ACC112 (cell line): ENCODE measurements at regions not wholly inside any gene's neighbourhood (a gene's known extent, or its start where the extent isn't known, plus 50 kb on each side); places are given as distances from the start of the nearest gene placed in this dataset.

Source experiments
- H2AFZ ChIP-seq: fragments of 200-600 bp; sonication (generic); one replicate; pipeline ENCODE4 v1.6.0; 2017; ENCODE audit warnings: antibody characterized with exemption, low read length; ENCODE audit not compliant: unreplicated experiment
- H3K27ac ChIP-seq: fragments of 200-600 bp; sonication (generic); 2 replicates; pipeline ENCODE4 v1.5.1; 2014; ENCODE audit warnings: low read depth, mild to moderate bottlenecking, antibody characterized with exemption, low read length, moderate library complexity
- H3K27me3 ChIP-seq: fragments of 200-600 bp; sonication (generic); 2 replicates; pipeline ENCODE4 v1.6.1; 2014; ENCODE audit warnings: mild to moderate bottlenecking, antibody characterized with exemption, low read length, moderate library complexity, mixed read lengths; ENCODE audit not compliant: insufficient read depth
- H3K36me3 ChIP-seq: fragments of 200-600 bp; sonication (generic); 2 replicates; pipeline ENCODE4 v1.6.1; 2016; ENCODE audit warnings: mild to moderate bottlenecking, antibody characterized with exemption, low read length, moderate library complexity, mixed read lengths; ENCODE audit not compliant: insufficient read depth
- H3K4me1 ChIP-seq: fragments of 200-600 bp; sonication (generic); one replicate; pipeline ENCODE4 v1.6.1; 2016; ENCODE audit warnings: low read length, mixed read lengths; ENCODE audit not compliant: insufficient read depth, unreplicated experiment, control insufficient read depth
- H3K4me3 ChIP-seq: fragments of 200-600 bp; sonication (generic); 2 replicates; pipeline ENCODE4 v1.5.1; 2014; ENCODE audit warnings: mild to moderate bottlenecking, low read depth, low read length
- H3K79me2 ChIP-seq: fragments of 200-600 bp; sonication (generic); one replicate; pipeline ENCODE4 v1.6.0; 2016; ENCODE audit warnings: low read length; ENCODE audit not compliant: control insufficient read depth, unreplicated experiment, insufficient read depth

DNA sequence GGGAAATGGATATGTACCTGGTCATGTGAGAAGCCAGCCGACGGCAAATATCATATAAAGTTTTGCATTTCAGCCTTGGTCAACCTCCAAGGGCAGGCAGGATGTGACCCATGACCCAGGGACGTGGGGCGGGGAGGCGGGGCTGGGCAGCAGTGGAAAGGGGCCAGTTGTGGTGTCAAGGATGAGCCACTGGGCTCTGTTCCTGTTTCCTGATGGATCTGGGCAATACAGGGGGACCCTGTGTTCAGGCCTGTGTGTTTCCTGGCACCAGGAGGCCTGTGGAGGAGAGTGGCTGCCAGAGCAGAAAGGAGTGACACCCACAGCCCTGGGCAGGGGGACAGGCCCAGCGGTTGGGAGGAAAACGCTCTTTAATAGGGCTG is 106.9 kb downstream of the GATA6 start:
- H2AFZ ChIP-seq, result no peak overlapping the region
- H3K27me3 ChIP-seq, result peaks cover 21% of the 10 kb centered on the region; the same call in 1 of the 2 replicates
- H3K27ac ChIP-seq, result no peak overlapping the region
- H3K79me2 ChIP-seq, result no peaks in the 10 kb centered on the region
- no peaks in the 10 kb centered on the region for H3K36me3 ChIP-seq
- no peak overlapping the region for H3K4me3 ChIP-seq
- H3K4me1 ChIP-seq, result no peaks in the 10 kb centered on the region

DNA sequence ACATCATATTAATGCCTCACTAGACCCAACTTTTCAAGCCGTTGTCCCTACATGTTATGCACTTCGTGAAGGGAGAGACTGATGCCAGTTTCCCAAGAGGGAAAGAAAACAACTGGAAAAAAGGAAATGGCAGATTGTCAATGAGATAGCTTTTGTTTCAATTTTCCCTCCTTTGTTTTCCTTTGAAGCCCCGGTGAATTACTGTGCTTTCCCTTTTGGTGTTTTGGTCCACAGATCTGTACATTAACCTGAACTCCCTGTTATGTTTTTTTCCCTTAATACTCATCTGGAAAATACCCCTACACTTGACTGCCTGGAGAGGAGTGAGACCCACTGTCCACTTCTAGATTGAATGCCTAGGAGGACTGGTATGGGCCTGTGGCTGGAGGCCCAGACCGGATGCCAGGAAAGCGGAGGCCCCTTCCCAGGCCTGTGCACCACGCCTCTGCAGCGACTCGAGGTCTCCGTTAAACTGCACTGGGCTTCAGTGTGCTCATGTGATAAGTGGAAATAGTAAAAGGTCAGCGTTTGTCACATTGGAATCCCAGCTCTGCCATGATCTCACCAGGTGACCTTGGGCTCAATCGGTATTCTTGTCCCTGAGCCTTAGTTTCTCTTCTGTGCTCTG is 106.4 kb downstream of the GATA6 start:
- Histone ChIP-seq H2AFZ (no peak overlapping the region), H3K36me3 (no peaks in the 10 kb centered on the region), H3K4me3 (no peak overlapping the region)

DNA sequence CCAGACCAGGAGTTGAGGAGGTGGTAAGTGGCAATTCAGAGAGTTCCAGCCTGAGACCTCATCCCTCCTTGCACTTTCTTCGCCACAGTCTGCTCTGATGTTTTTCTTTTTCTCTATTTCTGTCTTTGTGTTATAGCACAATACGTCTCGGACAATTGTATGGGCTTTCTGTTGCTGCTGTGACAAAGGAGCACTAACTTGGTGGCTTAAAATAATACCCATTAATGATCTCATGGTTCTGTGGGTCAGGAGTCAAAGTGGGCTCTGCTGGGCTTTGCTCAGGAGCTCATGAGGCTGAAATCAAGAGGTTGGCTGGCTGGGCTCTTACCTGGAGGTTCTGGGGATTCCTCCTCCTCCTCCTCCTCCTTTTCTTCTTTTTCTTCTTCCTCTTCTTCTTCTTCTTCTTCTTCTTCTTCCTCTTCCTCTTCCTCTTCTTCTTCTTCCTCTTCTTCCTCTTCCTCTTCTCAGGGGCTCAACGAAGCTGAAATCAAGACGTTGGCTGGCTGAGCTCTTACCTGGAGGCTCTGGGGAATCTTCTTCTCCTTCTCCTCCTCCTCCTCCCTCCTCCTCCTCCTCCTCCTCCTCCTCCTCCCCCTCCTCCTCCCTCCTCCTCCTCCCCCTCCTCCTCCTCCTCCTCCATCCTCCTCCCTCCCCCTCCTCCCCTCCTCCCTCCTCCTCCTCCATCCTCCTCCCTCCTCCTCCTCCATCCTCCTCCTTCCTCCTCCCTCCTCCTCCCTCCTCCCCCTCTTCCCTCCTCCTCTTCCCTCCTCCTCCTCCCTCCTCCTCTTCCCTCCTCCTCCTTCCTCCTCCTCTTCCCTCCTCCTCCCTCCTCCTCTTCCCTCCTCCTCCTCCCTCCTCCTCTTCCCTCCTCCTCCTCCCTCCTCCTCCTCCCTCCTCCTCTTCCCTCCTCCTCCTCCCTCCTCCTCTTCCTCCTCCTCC is 104.0 kb downstream of the GATA6 start:
- H2AFZ ChIP-seq, result no peak overlapping the region
- H3K4me3 ChIP-seq, result no peak overlapping the region
- no peaks in the 10 kb centered on the region for H3K36me3 ChIP-seq
- peaks cover 30% of the 10 kb centered on the region; the same call in 1 of the 2 replicates for H3K27me3 ChIP-seq
- H3K27ac ChIP-seq, result no peak overlapping the region
- H3K4me1 ChIP-seq, result no peaks in the 10 kb centered on the region
- H3K79me2 ChIP-seq, result no peaks in the 10 kb centered on the region

More for the DNA sequence above, 106.4 kb downstream of the GATA6 start:
- Histone ChIP-seq H3K27ac (no peak overlapping the region), H3K79me2 (no peaks in the 10 kb centered on the region), H3K4me1 (no peaks in the 10 kb centered on the region), H3K27me3 (peaks cover 26% of the 10 kb centered on the region; the same call in 1 of the 2 replicates)

DNA sequence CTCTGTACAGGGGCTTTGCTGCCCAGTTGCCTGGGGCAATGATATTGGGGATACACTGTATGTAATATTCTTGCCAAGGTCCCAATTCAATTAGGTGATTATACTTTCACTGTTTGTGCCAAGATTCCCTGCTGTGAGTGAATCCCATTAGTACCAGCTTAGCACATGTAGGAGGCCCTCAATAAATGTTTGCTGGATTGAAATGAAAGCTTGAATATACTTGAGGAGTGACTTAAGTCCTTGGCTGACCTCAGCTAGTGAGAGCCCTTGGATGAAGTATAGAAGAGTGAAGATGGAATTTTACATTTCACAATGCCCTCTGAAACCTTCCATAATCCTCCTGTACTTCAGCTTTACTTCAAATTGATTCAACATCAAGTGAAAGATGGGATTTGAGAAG is 102.9 kb downstream of the GATA6 start:
- no peak overlapping the region for H3K4me3 ChIP-seq
- no peaks in the 10 kb centered on the region for H3K79me2 ChIP-seq
- peaks cover 30% of the 10 kb centered on the region; the same call in 1 of the 2 replicates for H3K27me3 ChIP-seq
- no peaks in the 10 kb centered on the region for H3K36me3 ChIP-seq
- no peak overlapping the region for H3K27ac ChIP-seq
- no peaks in the 10 kb centered on the region for H3K4me1 ChIP-seq
- H2AFZ ChIP-seq, result no peak overlapping the region

DNA sequence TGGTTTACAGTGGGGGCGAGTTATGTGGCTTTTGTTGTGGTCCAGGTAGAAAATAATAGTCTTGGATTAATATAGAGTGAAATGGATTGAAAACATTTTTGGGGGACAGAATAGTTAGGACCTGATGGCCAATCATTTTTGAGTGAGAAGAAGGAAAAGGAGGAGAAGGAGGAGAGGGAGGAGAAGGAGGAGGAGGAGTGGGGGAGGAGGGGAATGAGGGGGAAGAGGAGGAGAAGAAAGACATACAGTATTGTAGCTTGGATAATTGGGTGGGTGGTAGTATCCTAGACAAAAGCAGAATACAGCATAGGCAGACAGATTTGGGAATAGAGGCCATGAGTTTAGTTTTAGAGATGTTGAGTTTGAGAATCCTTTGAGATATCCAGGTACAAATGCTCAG is 101.6 kb downstream of the GATA6 start:
- Histone ChIP-seq H3K36me3 (no peaks in the 10 kb centered on the region), H3K27me3 (peaks cover 30% of the 10 kb centered on the region; the same call in 1 of the 2 replicates), H3K4me3 (no peak overlapping the region), H2AFZ (no peak overlapping the region), H3K4me1 (no peaks in the 10 kb centered on the region), H3K27ac (no peak overlapping the region), H3K79me2 (no peaks in the 10 kb centered on the region)

DNA sequence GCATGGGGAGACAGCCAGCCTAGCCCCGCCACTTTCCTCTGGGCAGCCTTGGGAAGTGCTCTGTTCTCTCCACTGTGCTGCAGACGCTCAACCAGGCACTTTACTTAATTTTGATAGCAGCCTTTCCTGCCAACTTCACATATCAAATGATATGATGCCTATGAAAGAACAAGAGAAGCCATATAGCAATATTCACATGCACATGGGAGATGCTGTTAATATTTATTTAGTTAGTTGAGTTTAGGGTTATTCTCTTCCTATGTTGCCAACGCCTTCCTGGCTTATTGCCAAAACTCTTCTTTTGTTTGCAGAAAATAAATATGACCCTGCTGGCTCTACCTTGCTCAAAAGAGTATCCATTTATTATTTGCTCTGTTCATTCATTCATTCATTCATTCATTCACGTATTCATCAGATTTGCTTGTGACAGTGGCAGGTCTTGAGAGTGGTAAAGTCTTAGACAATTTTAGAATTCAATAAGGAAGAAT is 99.3 kb downstream of the GATA6 start:
- H3K27me3 ChIP-seq, result peaks cover 30% of the 10 kb centered on the region; the same call in 1 of the 2 replicates
- no peaks in the 10 kb centered on the region for H3K4me1 ChIP-seq
- H2AFZ ChIP-seq, result no peak overlapping the region
- no peak overlapping the region for H3K4me3 ChIP-seq
- no peaks in the 10 kb centered on the region for H3K36me3 ChIP-seq
- no peak overlapping the region for H3K27ac ChIP-seq
- H3K79me2 ChIP-seq, result no peaks in the 10 kb centered on the region

DNA sequence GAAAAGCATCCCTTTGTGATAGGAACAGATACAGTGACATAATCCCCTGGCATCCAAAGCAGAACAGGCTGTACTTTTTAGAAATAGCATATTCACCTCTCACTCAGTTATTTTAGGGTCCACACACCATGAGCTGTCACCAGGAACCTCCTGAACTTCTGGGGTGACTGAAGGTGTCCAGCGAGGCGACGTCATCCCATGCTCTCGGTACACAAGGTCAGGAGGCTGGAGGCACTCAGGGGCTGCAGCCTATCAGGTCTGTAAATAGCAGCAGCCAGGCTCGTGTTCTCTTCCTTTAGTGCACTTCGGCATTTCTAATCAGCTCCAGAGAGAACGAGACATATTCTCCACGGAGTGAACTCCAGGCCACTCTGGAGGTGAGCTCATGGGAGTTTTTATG is 98.3 kb downstream of the GATA6 start:
- Histone ChIP-seq H2AFZ (no peak overlapping the region), H3K79me2 (no peaks in the 10 kb centered on the region), H3K27ac (no peak overlapping the region), H3K4me1 (no peaks in the 10 kb centered on the region), H3K36me3 (no peaks in the 10 kb centered on the region), H3K27me3 (peaks cover 23% of the 10 kb centered on the region; the same call in 1 of the 2 replicates), H3K4me3 (no peak overlapping the region)

DNA sequence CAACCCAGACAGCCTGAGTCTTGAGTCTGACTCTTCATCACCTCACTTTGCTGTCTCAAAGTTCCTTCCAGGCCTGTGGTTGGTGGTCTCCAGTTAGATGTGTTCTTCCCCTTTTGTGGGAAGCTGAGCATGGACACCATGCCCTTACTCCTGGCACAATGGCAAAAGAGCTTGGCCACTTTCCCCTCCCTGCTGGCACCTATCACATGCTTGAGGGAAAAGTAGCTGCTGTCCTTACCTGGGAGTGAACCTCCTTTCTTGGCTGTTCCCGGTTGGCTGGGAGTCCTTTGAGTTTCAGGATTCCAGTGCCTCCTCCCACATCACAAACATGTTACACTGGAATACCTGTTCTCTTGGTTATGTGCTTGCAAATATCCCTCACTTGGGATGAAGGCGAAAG is 97.8 kb downstream of the GATA6 start:
- Histone ChIP-seq H3K4me1 (no peaks in the 10 kb centered on the region), H2AFZ (no peak overlapping the region), H3K79me2 (no peaks in the 10 kb centered on the region), H3K36me3 (no peaks in the 10 kb centered on the region), H3K27me3 (peaks cover 18% of the 10 kb centered on the region; the same call in 1 of the 2 replicates), H3K4me3 (no peak overlapping the region), H3K27ac (no peak overlapping the region)

DNA sequence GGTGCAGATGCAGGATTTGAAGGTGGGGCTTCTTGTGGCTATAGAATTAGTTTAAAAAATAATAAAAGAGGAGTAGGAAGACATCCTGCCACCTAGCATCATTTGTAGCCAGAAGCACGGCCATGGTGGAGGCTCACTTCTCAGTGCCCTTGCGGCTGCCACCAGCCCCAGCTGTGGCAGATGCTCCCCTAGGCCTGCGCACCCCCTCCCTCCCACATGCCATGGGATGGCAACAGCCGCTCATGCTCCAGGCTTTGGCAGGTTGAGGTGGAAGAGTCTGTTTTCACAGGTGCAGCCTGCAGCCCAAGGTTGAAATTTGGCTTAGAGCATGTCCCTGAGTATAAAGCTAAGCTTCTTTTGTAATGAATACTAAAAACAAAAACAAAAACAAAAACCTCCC is 96.4 kb downstream of the GATA6 start:
- Histone ChIP-seq H2AFZ (no peak overlapping the region), H3K27me3 (peaks cover 4% of the 10 kb centered on the region; the same call in 1 of the 2 replicates), H3K4me3 (no peak overlapping the region), H3K27ac (no peak overlapping the region), H3K36me3 (no peaks in the 10 kb centered on the region), H3K4me1 (no peaks in the 10 kb centered on the region), H3K79me2 (no peaks in the 10 kb centered on the region)

DNA sequence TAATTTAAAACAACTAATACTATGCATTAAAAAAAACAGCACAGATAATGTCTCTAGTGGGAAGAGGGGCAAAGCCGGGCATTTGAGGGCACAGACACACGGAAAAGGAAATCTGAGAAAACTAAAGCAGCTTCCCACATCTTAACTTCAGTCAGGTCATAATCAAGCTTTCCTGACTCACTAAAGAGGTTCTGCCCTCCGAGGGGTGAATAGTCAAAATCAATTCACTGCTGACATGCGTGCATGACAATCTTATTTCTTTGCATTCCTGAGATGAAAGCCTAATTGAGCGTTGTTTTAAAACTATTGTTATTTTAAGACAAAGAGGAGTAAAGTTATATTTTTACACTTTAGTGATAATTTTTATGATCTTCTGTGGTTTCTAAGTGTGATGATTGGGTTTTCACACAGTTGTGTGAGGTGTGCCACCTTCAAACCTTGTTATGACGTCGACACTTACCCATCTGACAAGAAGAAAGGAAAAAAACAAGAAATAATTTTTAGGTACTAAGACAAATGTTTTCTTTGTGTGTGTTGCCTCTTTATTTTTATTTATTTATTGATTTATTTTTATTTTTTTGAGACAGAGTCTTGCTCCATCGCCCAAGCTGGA is 90.9 kb downstream of the GATA6 start:
- H3K4me3 ChIP-seq, result no peak overlapping the region
- H2AFZ ChIP-seq, result no peak overlapping the region
- H3K36me3 ChIP-seq, result no peaks in the 10 kb centered on the region
- H3K27ac ChIP-seq, result no peak overlapping the region
- no peaks in the 10 kb centered on the region for H3K79me2 ChIP-seq
- H3K4me1 ChIP-seq, result no peaks in the 10 kb centered on the region
- H3K27me3 ChIP-seq, result no peaks in the 10 kb centered on the region
